HepG2 (cell line): ENCODE measurements at regions not wholly inside any gene's neighbourhood (a gene's known extent, or its start where the extent isn't known, plus 50 kb on each side); places are given as distances from the start of the nearest gene placed in this dataset.

Source experiments
- ATAC-seq: fragments of 200-7000 bp; cut with Tn5 transposase; 3 replicates; pipeline ENCODE4 v1.9.1; 2020; ENCODE audit warnings: mild to moderate bottlenecking, moderate library complexity
- BruUV-seq: library from RNA; stranded (reverse); fragments of 400-500 nt; replicated peaks from 2 replicates; lab custom pipeline; 2021; lab: Mats Ljungman, UMichigan
- CTCF ChIA-PET: fragments of 300-600 bp; formaldehyde crosslinking; extraction: SDS; loops from one replicate; lab custom pipeline; 2021; ENCODE audit warnings: low total read pairs, inconsistent platforms, low intra/inter-chr PET ratio; lab: Yijun Ruan, JAX
- POLR2A ChIA-PET: fragments of 350-600 bp; sonication (Branson Sonifier 250); formaldehyde crosslinking; loops from one replicate; lab custom pipeline; 2020; ENCODE audit warnings: antibody characterized with exemption, inconsistent platforms; lab: Yijun Ruan, JAX
- DNase-seq: peaks from one replicate; pipeline ENCODE4 v3.0.0-alpha.2; 2015; ENCODE audit warnings: low spot score
- FAIRE-seq: peaks from 3 replicates; lab custom pipeline; 2011; peaks lifted over from hg19 to GRCh38; lab: Jason Lieb, UNC
- H2AFZ ChIP-seq: one replicate; pipeline ENCODE4 v1.6.1; 2011; ENCODE audit warnings: low read length, inconsistent platforms
- H3K27ac ChIP-seq: fragments of 300-600 bp; 3 replicates; pipeline ENCODE4 v1.8.0; 2011; ENCODE audit warnings: mixed run types, mild to moderate bottlenecking, mixed read lengths, low read length, inconsistent platforms; ENCODE audit not compliant: insufficient read depth; ENCODE audit errors: extremely low read length
- H3K27me3 ChIP-seq, 2 experiments: fragments of 200-600 bp in 1 of 2; 2 replicates in 1 of 2; 3 replicates in 1 of 2; pipeline versions ENCODE4 v1.6.0 to v1.8.0; 2011; ENCODE audit warnings: low read length in 2 of 2, mild to moderate bottlenecking in 2 of 2, moderate library complexity in 2 of 2, inconsistent platforms in 1 of 2; ENCODE audit not compliant: insufficient read depth in 2 of 2, control insufficient read depth in 1 of 2
- H3K36me3 ChIP-seq, 2 experiments: fragments of 200-600 bp in 1 of 2; replicated peaks in 1 of 2; 2 replicates in 1 of 2; 3 replicates in 1 of 2; pipeline versions ENCODE4 v1.5.1 to v1.8.0; 2011; ENCODE audit warnings: low read length in 2 of 2, inconsistent platforms in 1 of 2; ENCODE audit not compliant: insufficient read depth in 2 of 2, control insufficient read depth in 1 of 2
- H3K4me1 ChIP-seq: 2 replicates; pipeline ENCODE4 v1.5.1; 2012; ENCODE audit warnings: low read length, inconsistent platforms; ENCODE audit not compliant: insufficient read depth
- H3K4me2 ChIP-seq: 2 replicates; pipeline ENCODE4 v1.6.0; 2011; ENCODE audit warnings: low read depth, low read length, inconsistent platforms
- H3K4me3 ChIP-seq, 3 experiments: fragments of 200-600 bp in 1 of 3; sonication (generic), shearing (Covaris generic) in 1 of 3; replicated peaks in 1 of 3; 2 replicates each; pipeline ENCODE4 v1.5.1; 2011 to 2016; ENCODE audit warnings: low read length in 3 of 3, inconsistent platforms in 2 of 3, low read depth in 2 of 3, mild to moderate bottlenecking in 2 of 3, control low read depth in 1 of 3, mixed read lengths in 1 of 3; ENCODE audit not compliant: insufficient read depth in 1 of 3
- H3K79me2 ChIP-seq: one replicate; pipeline ENCODE4 v1.6.1; 2011; ENCODE audit warnings: low read length, inconsistent platforms; ENCODE audit not compliant: insufficient read depth
- H3K9ac ChIP-seq: 2 replicates; pipeline ENCODE4 v1.6.0; 2011; ENCODE audit warnings: mild to moderate bottlenecking, low read depth, low read length, inconsistent platforms; ENCODE audit not compliant: insufficient read depth
- H3K9me3 ChIP-seq: 2 replicates; pipeline ENCODE4 v1.5.1; 2012; ENCODE audit warnings: mild to moderate bottlenecking, low read length
- H4K20me1 ChIP-seq: 2 replicates; pipeline ENCODE4 v1.6.0; 2011; ENCODE audit warnings: inconsistent platforms, mild to moderate bottlenecking, low read length, moderate library complexity; ENCODE audit not compliant: insufficient read depth
- HNRNPL ChIP-seq: fragments of 200-400 bp; formaldehyde crosslinking; IDR thresholded peaks from 2 replicates; pipeline ENCODE4 v1.6.1; 2017; ENCODE audit warnings: mild to moderate bottlenecking, low read depth, low read length
- HNRNPLL ChIP-seq: fragments of 200-400 bp; formaldehyde crosslinking; IDR thresholded peaks from 2 replicates; pipeline ENCODE4 v1.6.1; 2017; ENCODE audit warnings: mild to moderate bottlenecking, low read depth, low read length; ENCODE audit not compliant: poor library complexity, severe bottlenecking
- SMC3 ChIP-seq: IDR thresholded peaks from 2 replicates; pipeline ENCODE4 v1.6.1; 2011; ENCODE audit warnings: low read length, improper control_type of control experiment
- ZNF160 ChIP-seq: sonication (generic); formaldehyde crosslinking; IDR thresholded peaks from 2 replicates; pipeline ENCODE4 v1.8.0; 2022; ENCODE audit warnings: mild to moderate bottlenecking, inconsistent platforms, missing genetic modification reagents
- ZNF20 ChIP-seq: sonication (generic); formaldehyde crosslinking; IDR thresholded peaks from 2 replicates; pipeline ENCODE4 v1.4.0; 2020; ENCODE audit warnings: mild to moderate bottlenecking, moderate library complexity, missing genetic modification reagents
- ZNF747 ChIP-seq: sonication (generic); formaldehyde crosslinking; IDR thresholded peaks from 2 replicates; pipeline ENCODE4 v1.8.1; 2023; ENCODE audit warnings: missing genetic modification reagents, mild to moderate bottlenecking, borderline replicate concordance
- ZSCAN5A ChIP-seq: sonication (generic); formaldehyde crosslinking; IDR thresholded peaks from 2 replicates; pipeline ENCODE4 v1.8.0; 2022; ENCODE audit warnings: mild to moderate bottlenecking, missing genetic modification reagents, borderline replicate concordance
- WGBS: methylation state at CpG from one replicate; pipeline ENCODE4 v1.1.6; 2017; ENCODE audit warnings: low lambda C conversion rate; 5-methylcytosine and 5-hydroxymethylcytosine counted together
- in situ Hi-C: cut with HindIII; loops from 2 replicates; pipeline ENCODE4 v1.10.0; 2017; ENCODE audit warnings: low pct_unique_long_range_greater_than_20kb; ENCODE audit not compliant: extremely low pct_ligation_motif_present
- intact Hi-C: fragments of 100-400 bp; cut with micrococcal nuclease; formaldehyde crosslinking; loops from one replicate; pipeline ENCODE4 v1.10.0; 2022; ENCODE audit not compliant: unreplicated experiment

DNA sequence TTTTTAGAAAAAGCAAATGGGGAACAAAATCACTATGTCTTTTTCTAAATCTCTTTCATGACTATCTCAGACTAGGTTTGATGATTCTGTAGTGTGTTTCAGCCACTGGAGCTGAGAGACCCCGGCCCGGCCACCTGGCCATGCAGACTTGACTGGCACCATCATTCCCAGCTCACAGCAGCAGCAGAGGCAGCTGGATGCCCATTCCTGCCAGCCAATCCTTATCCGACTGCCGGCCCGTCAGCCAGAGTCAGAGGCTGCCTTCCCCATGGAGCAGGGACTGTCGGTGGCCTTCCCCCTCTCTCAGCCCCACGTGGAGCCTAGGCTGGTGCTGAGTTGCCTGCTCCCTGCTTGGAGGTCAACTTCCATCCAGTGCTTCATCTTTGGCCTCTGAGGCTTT is 56.0 kb upstream of the WSB1 start (continued):
- TF ChIP-seq HNRNPLL = no peak
- no peak for TF ChIP-seq ZSCAN5A
- TF ChIP-seq ZNF747 = no peak
- TF ChIP-seq SMC3 = no peak
- TF ChIP-seq, all 625 proteins: peak for 0

- H3K27ac ChIP-seq = no peak overlapping the region
- DNase-seq = no peak
- no peak for FAIRE-seq
- CTCF ChIA-PET = interaction anchor here (3.3 kb wide), 1 partner anchor 142 kb away, joined by 43 read pairs; no protein-coding TSS in a partner anchor
- intact Hi-C loops (loop anchor here (5.0 to 10.0 kb wide), 2 partner anchors 218 to 366 kb away; partner anchors contain the start of gene KSR1), in situ Hi-C loops (loop anchor here (10.0 kb wide), 3 partner anchors 116 to 356 kb away; partner anchors contain the start of gene KSR1)
- H3K4me3 ChIP-seq = no peak overlapping the region
- WGBS = 49% methylated on average over 5 of the region's 5 CpGs
- peaks cover 2 to 18% of the 10 kb centered on the region in 2 experiments; a peak in 3 of 5 replicates for H3K27me3 ChIP-seq
- TF ChIP-seq ZNF160 (CRISPR knock-in tag) = no peak
- TF ChIP-seq ZNF20 (CRISPR knock-in tag) = no peak
- TF ChIP-seq HNRNPL = no peak
- no peak for ATAC-seq
- BruUV-seq = no TSS peak
- POLR2A ChIA-PET = interaction anchor here (1.8 kb wide), 1 partner anchor 94 kb away, joined by 5 read pairs; no protein-coding TSS in a partner anchor
- H3K36me3 ChIP-seq = no peaks in the 10 kb centered on the region
- H2AFZ ChIP-seq = no peak overlapping the region
- no peaks in the 10 kb centered on the region for H3K9me3 ChIP-seq
- H3K4me1 ChIP-seq = peaks cover 19% of the 10 kb centered on the region
- H3K4me2 ChIP-seq = no peak overlapping the region
- H4K20me1 ChIP-seq = no peaks in the 10 kb centered on the region
- no peaks in the 10 kb centered on the region for H3K79me2 ChIP-seq
- no peak overlapping the region for H3K9ac ChIP-seq
These were observed 54.9 kb upstream of the WSB1 start for GRCh38 chr17:27239046-27239445.
